ENCODE measurements at regions not wholly inside any gene's neighbourhood (a gene's known extent, or its start where the extent isn't known, plus 50 kb on each side); places are given as distances from the start of the nearest gene placed in this dataset.

DNA sequence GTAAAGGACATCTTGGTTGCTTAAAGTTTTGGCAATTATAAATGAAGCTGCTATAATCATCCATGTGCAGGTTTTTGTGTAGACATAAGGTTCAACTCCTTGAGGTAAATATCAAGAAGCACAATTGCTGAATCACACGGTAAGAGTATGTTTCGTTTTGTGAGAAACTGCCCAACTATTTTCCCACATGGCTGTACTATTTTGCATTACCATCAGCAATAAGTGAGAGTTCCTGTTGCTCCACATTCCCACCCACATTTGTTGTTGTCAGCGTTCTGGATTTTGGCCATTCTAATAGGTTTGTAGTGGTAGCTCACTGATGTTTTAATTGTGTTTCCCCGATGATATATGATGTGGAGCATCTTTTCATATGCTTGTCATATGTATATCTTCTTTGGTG, 118.5 kb upstream of the KCNMB2 start:
- TF ChIP-seq EZH2 (IDR thresholded peaks at IDR 0.05; ENCODE audit: borderline replicate concordance, low read depth, low read length, poor library complexity, severe bottlenecking): no peak
- Histone ChIP-seq H3K27ac (ENCODE audit: low read depth, low read length, poor library complexity, severe bottlenecking) (no peak overlapping the region), H3K36me3 (ENCODE audit: insufficient read depth, low read length, poor library complexity, severe bottlenecking) (no peaks in the 10 kb centered on the region), H3K4me3 (ENCODE audit: low read depth, low read length, poor library complexity, severe bottlenecking) (no peak overlapping the region), H3K27me3 (replicated peaks; ENCODE audit: insufficient read depth, low read depth, low read length, poor library complexity) (no peaks in the 10 kb centered on the region), H3K9me3 (ENCODE audit: low read depth, low read length, poor library complexity, severe bottlenecking) (no peaks in the 10 kb centered on the region), H3K4me1 (ENCODE audit: insufficient read depth, low read length, poor library complexity, severe bottlenecking) (no peaks in the 10 kb centered on the region)
- intact Hi-C loops (cut with micrococcal nuclease; ENCODE audit: unreplicated experiment): no loop called here
- ChIA-PET POLR2A (ENCODE audit: low non-redundant PET) (no interaction called here), CTCF (interaction anchor here (1.3 kb wide), 1 partner anchor 19 kb away, joined by 3 read pairs; no protein-coding TSS in a partner anchor)
- no TSS peak for BruUV-seq (replicated peaks)
- no peak for DNase-seq (ENCODE audit: low spot score)

DNA sequence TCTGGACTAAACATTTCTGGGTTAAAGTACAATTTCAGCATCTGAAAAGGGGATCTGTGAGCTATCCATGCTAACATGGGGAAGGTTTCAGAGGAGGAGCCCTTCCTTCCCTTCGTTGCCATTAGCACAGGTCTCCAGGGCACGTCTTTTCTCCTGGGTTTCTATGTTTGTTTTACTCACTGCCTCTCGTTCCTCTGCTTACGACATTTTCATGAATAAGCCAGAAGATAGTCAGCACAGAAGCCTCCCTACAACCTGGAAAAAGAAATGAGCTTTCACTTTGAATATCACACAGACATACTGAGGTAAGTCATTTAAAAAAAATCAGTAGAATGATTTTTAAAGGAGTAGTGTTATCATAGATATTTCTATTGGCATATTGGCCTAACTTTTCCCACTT, 117.2 kb upstream of the KCNMB2 start:
- DNase-seq (ENCODE audit: low spot score): no peak
- Histone ChIP-seq H3K27me3 (replicated peaks; ENCODE audit: insufficient read depth, low read depth, low read length, poor library complexity) (no peaks in the 10 kb centered on the region), H3K9me3 (ENCODE audit: low read depth, low read length, poor library complexity, severe bottlenecking) (no peaks in the 10 kb centered on the region), H3K4me3 (ENCODE audit: low read depth, low read length, poor library complexity, severe bottlenecking) (no peak overlapping the region), H3K36me3 (ENCODE audit: insufficient read depth, low read length, poor library complexity, severe bottlenecking) (no peaks in the 10 kb centered on the region), H3K4me1 (ENCODE audit: insufficient read depth, low read length, poor library complexity, severe bottlenecking) (no peaks in the 10 kb centered on the region), H3K27ac (ENCODE audit: low read depth, low read length, poor library complexity, severe bottlenecking) (no peak overlapping the region)
- ChIA-PET POLR2A (ENCODE audit: low non-redundant PET) (no interaction called here), CTCF (no interaction called here)
- no TSS peak for BruUV-seq (replicated peaks)
- intact Hi-C loops (cut with micrococcal nuclease; ENCODE audit: unreplicated experiment): no loop called here
- no peak for TF ChIP-seq EZH2 (IDR thresholded peaks at IDR 0.05; ENCODE audit: borderline replicate concordance, low read depth, low read length, poor library complexity, severe bottlenecking)
- TF ChIP-seq CTCF (conservative IDR thresholded peaks at IDR 0.05; ENCODE audit: low read depth, low read length): no peak

GRCh38 chr3:178420033-178420432, 116.2 kb upstream of the KCNMB2 start:
- CTCF ChIA-PET: no interaction called here
- H3K4me1 ChIP-seq (ENCODE audit: insufficient read depth, low read length, poor library complexity, severe bottlenecking): no peaks in the 10 kb centered on the region
- POLR2A ChIA-PET (ENCODE audit: low non-redundant PET): no interaction called here
- TF ChIP-seq CTCF (conservative IDR thresholded peaks at IDR 0.05; ENCODE audit: low read depth, low read length) (no peak), EZH2 (IDR thresholded peaks at IDR 0.05; ENCODE audit: borderline replicate concordance, low read depth, low read length, poor library complexity, severe bottlenecking) (no peak)
- no peak overlapping the region for H3K4me3 ChIP-seq (ENCODE audit: low read depth, low read length, poor library complexity, severe bottlenecking)
- H3K27ac ChIP-seq (ENCODE audit: low read depth, low read length, poor library complexity, severe bottlenecking): no peak overlapping the region
- H3K9me3 ChIP-seq (ENCODE audit: low read depth, low read length, poor library complexity, severe bottlenecking): no peaks in the 10 kb centered on the region
- no TSS peak for BruUV-seq (replicated peaks)
- intact Hi-C loops (cut with micrococcal nuclease; ENCODE audit: unreplicated experiment): no loop called here
- no peaks in the 10 kb centered on the region for H3K27me3 ChIP-seq (replicated peaks; ENCODE audit: insufficient read depth, low read depth, low read length, poor library complexity)
- no peak for DNase-seq (ENCODE audit: low spot score)
- no peaks in the 10 kb centered on the region for H3K36me3 ChIP-seq (ENCODE audit: insufficient read depth, low read length, poor library complexity, severe bottlenecking)

DNA sequence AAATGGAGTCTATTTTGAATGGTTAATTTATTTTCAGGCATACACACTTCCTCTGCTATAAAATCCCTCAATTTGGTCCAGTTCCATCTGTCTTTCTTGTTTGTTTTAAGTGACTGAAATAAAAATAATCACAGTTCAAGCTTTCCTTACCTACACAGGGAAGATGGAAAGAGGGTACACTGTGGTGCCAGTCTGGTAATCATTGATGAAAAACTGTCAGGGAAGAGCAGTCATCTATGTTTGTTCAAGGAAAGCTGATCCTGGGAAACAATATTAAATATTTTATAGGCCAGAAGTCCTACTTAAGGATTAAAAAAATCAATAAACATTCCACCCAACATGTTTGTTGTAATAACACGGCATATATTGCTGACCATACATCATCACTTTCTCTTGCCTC, 115.2 kb upstream of the KCNMB2 start:
- CTCF ChIA-PET: no interaction called here

More for the DNA sequence above, 115.2 kb upstream of the KCNMB2 start:
- no peaks in the 10 kb centered on the region for H3K9me3 ChIP-seq (ENCODE audit: low read depth, low read length, poor library complexity, severe bottlenecking)
- intact Hi-C loops (cut with micrococcal nuclease; ENCODE audit: unreplicated experiment): no loop called here
- H3K4me3 ChIP-seq (ENCODE audit: low read depth, low read length, poor library complexity, severe bottlenecking): no peak overlapping the region
- DNase-seq (ENCODE audit: low spot score): no peak
- no peak for TF ChIP-seq CTCF (conservative IDR thresholded peaks at IDR 0.05; ENCODE audit: low read depth, low read length)
- TF ChIP-seq EZH2 (IDR thresholded peaks at IDR 0.05; ENCODE audit: borderline replicate concordance, low read depth, low read length, poor library complexity, severe bottlenecking): no peak
- H3K27ac ChIP-seq (ENCODE audit: low read depth, low read length, poor library complexity, severe bottlenecking): no peak overlapping the region
- no peaks in the 10 kb centered on the region for H3K4me1 ChIP-seq (ENCODE audit: insufficient read depth, low read length, poor library complexity, severe bottlenecking)
- H3K27me3 ChIP-seq (replicated peaks; ENCODE audit: insufficient read depth, low read depth, low read length, poor library complexity): no peaks in the 10 kb centered on the region
- no peaks in the 10 kb centered on the region for H3K36me3 ChIP-seq (ENCODE audit: insufficient read depth, low read length, poor library complexity, severe bottlenecking)
- POLR2A ChIA-PET (ENCODE audit: low non-redundant PET): interaction anchor here (0.5 kb wide), 1 partner anchor 238 kb away, joined by 10 read pairs; no protein-coding TSS in a partner anchor
- BruUV-seq (replicated peaks): no TSS peak

Data from A673 (cell line).